ENCODE measurements at regions not wholly inside any gene's neighbourhood (a gene's known extent, or its start where the extent isn't known, plus 50 kb on each side); places are given as distances from the start of the nearest gene placed in this dataset.

DNA sequence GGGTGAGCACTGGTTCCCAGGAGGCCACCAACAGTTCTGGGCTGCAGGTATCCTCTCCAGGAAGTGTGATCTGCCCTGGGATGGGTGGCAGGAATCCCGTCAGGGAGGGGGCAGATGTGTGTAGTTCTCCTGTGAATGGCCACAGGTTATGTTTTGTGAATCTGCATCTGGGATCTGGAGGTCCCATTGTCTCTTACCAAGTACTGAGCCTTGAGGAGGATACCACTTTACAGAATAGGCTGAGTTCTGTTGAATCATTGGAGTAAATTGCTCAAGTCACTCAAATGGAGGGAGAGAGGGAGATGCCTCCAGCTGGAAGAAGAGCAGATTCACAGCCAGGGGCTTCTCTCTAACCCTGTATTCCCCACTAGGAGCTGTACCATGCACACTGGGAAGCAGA is 168.2 kb downstream of the ANKRD30B start:
- H3K4me3 ChIP-seq (ENCODE audit: low read length) = no peak overlapping the region
- TF ChIP-seq, protein P1, sequence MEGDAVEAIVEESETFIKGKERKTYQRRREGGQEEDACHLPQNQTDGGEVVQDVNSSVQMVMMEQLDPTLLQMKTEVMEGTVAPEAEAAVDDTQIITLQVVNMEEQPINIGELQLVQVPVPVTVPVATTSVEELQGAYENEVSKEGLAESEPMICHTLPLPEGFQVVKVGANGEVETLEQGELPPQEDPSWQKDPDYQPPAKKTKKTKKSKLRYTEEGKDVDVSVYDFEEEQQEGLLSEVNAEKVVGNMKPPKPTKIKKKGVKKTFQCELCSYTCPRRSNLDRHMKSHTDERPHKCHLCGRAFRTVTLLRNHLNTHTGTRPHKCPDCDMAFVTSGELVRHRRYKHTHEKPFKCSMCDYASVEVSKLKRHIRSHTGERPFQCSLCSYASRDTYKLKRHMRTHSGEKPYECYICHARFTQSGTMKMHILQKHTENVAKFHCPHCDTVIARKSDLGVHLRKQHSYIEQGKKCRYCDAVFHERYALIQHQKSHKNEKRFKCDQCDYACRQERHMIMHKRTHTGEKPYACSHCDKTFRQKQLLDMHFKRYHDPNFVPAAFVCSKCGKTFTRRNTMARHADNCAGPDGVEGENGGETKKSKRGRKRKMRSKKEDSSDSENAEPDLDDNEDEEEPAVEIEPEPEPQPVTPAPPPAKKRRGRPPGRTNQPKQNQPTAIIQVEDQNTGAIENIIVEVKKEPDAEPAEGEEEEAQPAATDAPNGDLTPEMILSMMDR (IDR thresholded peaks at IDR 0.05; ENCODE audit: insufficient read depth, low read depth, low read length, missing control alignments) = no peak
- DNase-seq (ENCODE audit: low read depth) = no peak

DNA sequence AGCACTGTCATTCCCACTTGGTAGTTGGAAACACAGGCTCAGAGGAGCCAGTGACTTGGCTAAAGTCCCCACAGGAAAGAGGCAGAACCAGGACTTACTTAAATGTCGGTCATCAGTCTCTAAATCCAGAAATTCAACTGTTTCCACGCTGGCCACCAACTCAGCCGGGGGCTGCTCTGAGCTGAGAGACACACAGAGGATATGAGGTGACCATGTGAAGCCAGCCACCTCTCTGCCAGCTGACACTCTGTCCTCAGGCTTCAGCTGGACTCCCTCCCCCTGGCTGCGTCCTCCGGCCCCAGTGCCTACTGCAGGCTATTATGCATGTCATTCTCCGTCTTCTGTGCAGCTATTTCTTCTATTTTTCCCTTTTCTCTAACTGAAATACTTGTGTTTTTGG is 168.9 kb downstream of the ANKRD30B start:
- TF ChIP-seq, protein P1 (IDR thresholded peaks at IDR 0.05; ENCODE audit: insufficient read depth, low read depth, low read length, missing control alignments) = no peak
- H3K4me3 ChIP-seq (ENCODE audit: low read length) = no peak overlapping the region
- DNase-seq (ENCODE audit: low read depth) = no peak

DNA sequence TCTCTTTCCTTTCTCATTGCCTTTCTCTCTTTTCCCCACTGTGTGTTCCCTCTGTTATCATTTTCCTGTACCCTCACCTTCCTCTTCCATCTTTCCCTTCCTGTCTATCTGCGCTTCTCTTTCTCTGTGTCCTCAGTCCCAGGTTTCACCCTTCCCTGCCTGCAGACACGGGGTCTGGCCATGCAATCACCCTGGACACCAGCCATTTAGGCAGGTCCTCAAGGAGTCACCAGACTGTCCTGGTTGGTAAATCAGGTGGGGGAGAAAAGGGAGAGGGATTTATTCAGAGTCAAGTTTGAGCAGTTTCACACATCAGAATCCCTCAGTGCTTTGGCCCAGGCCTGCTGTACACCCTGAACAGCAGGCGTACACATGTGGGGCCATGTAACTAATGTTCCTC is 169.3 kb downstream of the ANKRD30B start:
- TF ChIP-seq, protein P1 (IDR thresholded peaks at IDR 0.05; ENCODE audit: insufficient read depth, low read depth, low read length, missing control alignments) = no peak
- no peak for DNase-seq (ENCODE audit: low read depth)
- no peak overlapping the region for H3K4me3 ChIP-seq (ENCODE audit: low read length)

GRCh38 chr18:14919666-14920065 is 171.7 kb downstream of the ANKRD30B start:
- TF ChIP-seq, protein P1 (IDR thresholded peaks at IDR 0.05; ENCODE audit: insufficient read depth, low read depth, low read length, missing control alignments) = no peak
- no peak for DNase-seq (ENCODE audit: low read depth)
- H3K4me3 ChIP-seq (ENCODE audit: low read length) = no peak overlapping the region

- no peak overlapping the region for H3K4me3 ChIP-seq (ENCODE audit: low read length)
- no peak for DNase-seq (ENCODE audit: low read depth)
- TF ChIP-seq, protein P1 (IDR thresholded peaks at IDR 0.05; ENCODE audit: insufficient read depth, low read depth, low read length, missing control alignments) = no peak
Observed at GRCh38 chr18:14921031-14921430, 173.1 kb downstream of the ANKRD30B start.

DNA sequence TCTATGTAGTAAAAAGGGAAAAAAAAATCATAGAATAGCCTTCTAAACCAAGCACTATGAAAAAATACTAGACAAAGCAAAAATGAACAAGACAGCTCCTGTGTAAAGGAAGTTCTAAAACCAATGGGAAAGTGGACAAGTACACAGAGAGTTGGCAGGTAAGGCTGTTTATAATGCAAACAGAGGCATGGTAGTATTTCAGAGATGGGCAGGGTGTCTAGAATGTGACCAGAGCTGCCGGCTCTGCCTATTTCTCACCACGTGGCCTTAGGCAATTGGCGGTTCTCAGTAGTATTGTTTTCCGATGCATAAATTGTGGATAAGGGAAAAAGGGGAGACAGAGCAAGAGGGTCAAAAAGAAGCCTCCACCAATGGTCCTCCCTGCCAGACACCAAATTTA is 173.6 kb downstream of the ANKRD30B start:
- DNase-seq (ENCODE audit: low read depth) = no peak
- TF ChIP-seq, protein P1 (IDR thresholded peaks at IDR 0.05; ENCODE audit: insufficient read depth, low read depth, low read length, missing control alignments) = no peak
- H3K4me3 ChIP-seq (ENCODE audit: low read length) = no peak overlapping the region

DNA sequence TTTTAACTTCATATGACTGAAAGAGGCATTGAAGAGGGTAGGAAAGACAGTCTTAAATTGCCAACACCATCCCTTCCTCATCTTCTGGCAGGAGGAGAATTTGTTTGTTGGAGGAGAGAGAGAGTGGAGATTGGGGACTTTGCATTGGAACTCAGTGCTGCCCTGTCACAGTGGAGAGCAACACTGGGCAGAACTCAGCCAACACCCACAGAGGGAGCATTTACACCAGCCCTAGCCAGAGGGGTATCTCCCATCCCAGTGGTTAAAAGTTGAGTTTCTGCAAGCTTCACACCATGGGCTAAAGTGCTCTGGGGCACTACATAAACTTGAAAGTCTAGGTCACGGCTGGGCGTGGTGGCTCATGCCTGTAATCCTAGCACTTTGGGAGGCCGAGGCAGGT is 174.1 kb downstream of the ANKRD30B start:
- DNase-seq (ENCODE audit: low read depth) = no peak
- no peak overlapping the region for H3K4me3 ChIP-seq (ENCODE audit: low read length)
- TF ChIP-seq, protein P1 (IDR thresholded peaks at IDR 0.05; ENCODE audit: insufficient read depth, low read depth, low read length, missing control alignments) = no peak

All from epithelial cell of esophagus (primary cell).